SK-N-DZ (cell line): ENCODE measurements at regions not wholly inside any gene's neighbourhood (a gene's known extent, or its start where the extent isn't known, plus 50 kb on each side); places are given as distances from the start of the nearest gene placed in this dataset.

ENCODE experiments used
- DNase-seq: peaks from one replicate; pipeline ENCODE4 v3.0.0-alpha.2; 2015; ENCODE audit warnings: low spot score

- DNase-seq: no peak
Observed at GRCh38 chr18:77905449-77906055, 655.9 kb downstream of the GALR1 start.

- DNase-seq: no peak
Observed at GRCh38 chr18:77906103-77906892, 656.6 kb downstream of the GALR1 start.

- no peak for DNase-seq
Observed at GRCh38 chr18:77910347-77910746, 660.7 kb downstream of the GALR1 start.

GRCh38 chr18:77911971-77912605 is 662.4 kb downstream of the GALR1 start:
- DNase-seq: no peak

- DNase-seq: no peak
Observed at GRCh38 chr18:77918730-77919129, 669.1 kb downstream of the GALR1 start.

GRCh38 chr18:77919923-77920322 is 670.3 kb downstream of the GALR1 start:
- no peak for DNase-seq

GRCh38 chr18:77935342-77935741 is 685.7 kb downstream of the GALR1 start:
- DNase-seq: no peak

- DNase-seq: no peak
Observed at GRCh38 chr18:77940566-77940965, 690.9 kb downstream of the GALR1 start.

- DNase-seq: no peak
Observed at GRCh38 chr18:77944533-77944932, 694.9 kb downstream of the GALR1 start.

- DNase-seq: no peak
Observed at GRCh38 chr18:77948567-77948966, 698.9 kb downstream of the GALR1 start.

GRCh38 chr18:77949355-77949973 is 699.8 kb downstream of the GALR1 start:
- no peak for DNase-seq

GRCh38 chr18:77959248-77959647 is 709.6 kb downstream of the GALR1 start:
- no peak for DNase-seq

GRCh38 chr18:77960791-77961410 is 711.3 kb downstream of the GALR1 start:
- DNase-seq: no peak

GRCh38 chr18:77967071-77967470 is 717.4 kb downstream of the GALR1 start:
- DNase-seq: no peak

- no peak for DNase-seq
Observed at GRCh38 chr18:77967791-77968190, 718.1 kb downstream of the GALR1 start.

- no peak for DNase-seq
Observed at GRCh38 chr18:77969972-77970371, 720.3 kb downstream of the GALR1 start.

GRCh38 chr18:77970814-77971213 is 721.2 kb downstream of the GALR1 start:
- no peak for DNase-seq

- DNase-seq: no peak
Observed at GRCh38 chr18:77973745-77974144, 724.1 kb downstream of the GALR1 start.

GRCh38 chr18:77974329-77974728 is 724.7 kb downstream of the GALR1 start:
- DNase-seq: no peak

- DNase-seq: no peak
Observed at GRCh38 chr18:77977331-77977730, 727.7 kb downstream of the GALR1 start.

- no peak for DNase-seq
Observed at GRCh38 chr18:77980275-77980674, 730.6 kb downstream of the GALR1 start.

- DNase-seq: no peak
Observed at GRCh38 chr18:77981874-77982273, 732.2 kb downstream of the GALR1 start.
